Uterus (tissue), 2 donors: ENCODE measurements at regions not wholly inside any gene's neighbourhood (a gene's known extent, or its start where the extent isn't known, plus 50 kb on each side); places are given as distances from the start of the nearest gene placed in this dataset.

ENCODE experiments used
- CTCF ChIP-seq, 4 experiments: fragments of 200-600 bp in 2 of 4; fragments of 450-650 bp in 2 of 4; sonication (generic) in 2 of 4; IDR thresholded peaks; one replicate each; pipeline ENCODE4 v1.5.1; 2016 to 2019; ENCODE audit warnings: antibody characterized with exemption in 4 of 4, mild to moderate bottlenecking in 2 of 4, moderate library complexity in 1 of 4
- POLR2A ChIP-seq, 2 donors: fragments of 450-650 bp; IDR thresholded peaks; one replicate each; pipeline ENCODE4 v1.6.1; 2016; ENCODE audit warnings: antibody characterized with exemption in 2 of 2, mild to moderate bottlenecking in 1 of 2, moderate library complexity in 1 of 2

DNA sequence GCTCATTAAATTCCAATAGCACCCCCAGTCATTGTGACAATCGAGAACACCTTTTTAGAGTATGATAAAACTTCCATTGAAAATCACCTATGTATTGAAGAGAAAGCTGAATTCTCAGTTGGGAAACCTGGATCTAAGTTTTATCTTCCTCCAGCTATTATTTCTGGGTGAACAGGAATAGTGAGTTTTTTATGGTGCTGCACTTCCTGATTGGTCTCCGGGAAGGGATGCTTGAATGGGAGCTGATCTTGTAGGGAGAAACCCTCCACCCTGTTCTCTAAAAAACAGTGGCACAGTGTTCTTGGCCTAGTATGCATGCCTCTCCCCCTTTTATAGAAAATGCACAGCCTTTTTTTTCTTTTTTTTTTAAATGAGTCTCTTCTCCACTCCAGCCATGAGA, 112.2 kb downstream of the ACTBL2 start:
- TF ChIP-seq CTCF (IDR thresholded peaks at IDR 0.05) (no peak), POLR2A (IDR thresholded peaks at IDR 0.05) (no peak)
